SK-N-SH (cell line): ENCODE measurements at regions not wholly inside any gene's neighbourhood (a gene's known extent, or its start where the extent isn't known, plus 50 kb on each side); places are given as distances from the start of the nearest gene placed in this dataset.

Experiments
- CTCF ChIA-PET: fragments of 300-600, 350-600 bp; formaldehyde crosslinking; extraction: SDS; loops from one replicate; lab custom pipeline; 2021; lab: Yijun Ruan, JAX
- POLR2A ChIA-PET: fragments of 350-600 bp; sonication (Branson Sonifier 250); formaldehyde crosslinking; extraction: SDS; loops from one replicate; lab custom pipeline; 2020; ENCODE audit warnings: antibody characterized with exemption, inconsistent platforms; lab: Yijun Ruan, JAX
- DNase-seq: peaks from one replicate; pipeline ENCODE4 v3.0.0; 2012
- H2AFZ ChIP-seq: fragments of 200-600 bp; sonication (generic); 2 replicates; pipeline ENCODE4 v1.8.1; 2016; ENCODE audit warnings: antibody characterized with exemption, mild to moderate bottlenecking, low read depth
- H3F3A ChIP-seq: fragments of 200-600 bp; sonication (generic); replicated peaks from 2 replicates; pipeline ENCODE3; 2016; ENCODE audit warnings: antibody characterized with exemption, mild to moderate bottlenecking; ENCODE audit not compliant: insufficient read depth
- H3K27ac ChIP-seq, 2 experiments: fragments of 200-500 bp in 1 of 2; fragments of 200-600 bp in 1 of 2; sonication (Bioruptor generic) in 1 of 2; sonication (generic), shearing (Covaris generic) in 1 of 2; 2 replicates each; pipeline versions ENCODE4 v1.5.1 to v1.6.1; 2014 to 2016; ENCODE audit warnings: low read depth in 2 of 2, inconsistent platforms in 1 of 2, low read length in 1 of 2, mild to moderate bottlenecking in 1 of 2, mixed read lengths in 1 of 2
- H3K27me3 ChIP-seq: fragments of 200-600 bp; sonication (generic), shearing (Covaris generic); 2 replicates; pipeline ENCODE4 v1.6.1; 2016; ENCODE audit warnings: mixed run types; ENCODE audit not compliant: insufficient read depth
- H3K36me3 ChIP-seq, 2 experiments: fragments of 200-500 bp in 1 of 2; fragments of 200-600 bp in 1 of 2; sonication (Bioruptor generic) in 1 of 2; sonication (generic) in 1 of 2; replicated peaks in 1 of 2; 2 replicates each; pipeline versions ENCODE3 to v1.5.1; 2014 to 2016; ENCODE audit warnings: low read length in 1 of 2, mild to moderate bottlenecking in 1 of 2; ENCODE audit not compliant: insufficient read depth in 2 of 2, control insufficient read depth in 1 of 2
- H3K4me1 ChIP-seq, 2 experiments: fragments of 200-500 bp in 1 of 2; fragments of 200-600 bp in 1 of 2; sonication (Bioruptor generic) in 1 of 2; sonication (generic), shearing (Covaris generic) in 1 of 2; 2 replicates each; pipeline versions ENCODE4 v1.5.1 to v1.6.1; 2014 to 2016; ENCODE audit warnings: low read depth in 1 of 2, low read length in 1 of 2, mixed run types in 1 of 2; ENCODE audit not compliant: insufficient read depth in 2 of 2, control insufficient read depth in 1 of 2
- H3K4me2 ChIP-seq: fragments of 200-600 bp; sonication (generic), shearing (Covaris generic); 2 replicates; pipeline ENCODE4 v1.6.1; 2017; ENCODE audit warnings: mixed run types
- H3K4me3 ChIP-seq, 2 experiments: fragments of 200-500 bp in 1 of 2; fragments of 200-600 bp in 1 of 2; sonication (Bioruptor generic) in 1 of 2; sonication (generic), shearing (Covaris generic) in 1 of 2; 2 replicates each; pipeline versions ENCODE4 v1.5.1 to v1.8.1; 2014 to 2016; ENCODE audit warnings: low read depth in 2 of 2, inconsistent platforms in 1 of 2, low read length in 1 of 2, mild to moderate bottlenecking in 1 of 2, mixed read lengths in 1 of 2, moderate library complexity in 1 of 2
- H3K79me2 ChIP-seq: fragments of 200-600 bp; sonication (generic); 2 replicates; pipeline ENCODE4 v1.8.1; 2017; ENCODE audit warnings: mild to moderate bottlenecking; ENCODE audit not compliant: insufficient read depth
- H3K9ac ChIP-seq: fragments of 200-600 bp; sonication (generic); 2 replicates; pipeline ENCODE4 v1.6.1; 2017; ENCODE audit warnings: mixed run types
- H3K9me2 ChIP-seq: fragments of 200-600 bp; sonication (generic); 2 replicates; pipeline ENCODE4 v1.6.1; 2017; ENCODE audit warnings: mixed run types
- H3K9me3 ChIP-seq: fragments of 200-600 bp; sonication (generic); 2 replicates; pipeline ENCODE4 v1.6.1; 2017; ENCODE audit warnings: mixed run types, mild to moderate bottlenecking, moderate library complexity
- H4K20me1 ChIP-seq: fragments of 200-600 bp; sonication (generic); 2 replicates; pipeline ENCODE4 v1.6.1; 2017; ENCODE audit warnings: mild to moderate bottlenecking, mixed run types; ENCODE audit not compliant: insufficient read depth
- CHD2 ChIP-seq: fragments of 150-350 bp; IDR thresholded peaks from 2 replicates; pipeline ENCODE4 v1.6.1; 2018; ENCODE audit warnings: low read length; ENCODE audit not compliant: partially characterized antibody
- EZH2phosphoT487 ChIP-seq: fragments of 200-600 bp; sonication (generic); IDR thresholded peaks from 2 replicates; pipeline ENCODE4 v1.6.1; 2017; ENCODE audit warnings: low read depth, mixed run types, mild to moderate bottlenecking, antibody characterized with exemption, moderate library complexity, borderline replicate concordance
- IRF3 ChIP-seq: fragments of 150-350 bp; IDR thresholded peaks from 2 replicates; pipeline ENCODE4 v1.6.1; 2016; ENCODE audit warnings: mild to moderate bottlenecking, low read depth, low read length
- JUND ChIP-seq: IDR thresholded peaks from 2 replicates; pipeline ENCODE4 v1.4.0; 2012
- MAX ChIP-seq: IDR thresholded peaks from 2 replicates; pipeline ENCODE4 v1.4.0; 2012; ENCODE audit warnings: low read depth
- MXI1 ChIP-seq: IDR thresholded peaks from 2 replicates; pipeline ENCODE4 v1.6.1; 2012; ENCODE audit warnings: mild to moderate bottlenecking, low read depth, low read length, improper control_type of control experiment
- NFIC ChIP-seq: IDR thresholded peaks from 2 replicates; pipeline ENCODE4 v1.4.0; 2012; ENCODE audit warnings: borderline replicate concordance
- PBX3 ChIP-seq: IDR thresholded peaks from 2 replicates; pipeline ENCODE4; 2012
- POLR2AphosphoS5 ChIP-seq: IDR thresholded peaks from 2 replicates; pipeline ENCODE4 v1.6.1; 2012; ENCODE audit warnings: low read depth, low read length
- RCOR1 ChIP-seq: fragments of 150-350 bp; IDR thresholded peaks from 2 replicates; pipeline ENCODE4 v1.6.1; 2017; ENCODE audit warnings: antibody characterized with exemption, low read length
- REST ChIP-seq: IDR thresholded peaks from 2 replicates; pipeline ENCODE4 v1.6.1; 2012; ENCODE audit warnings: mild to moderate bottlenecking, low read depth, low read length, moderate library complexity
- SMC3 ChIP-seq: IDR thresholded peaks from 2 replicates; pipeline ENCODE4 v1.6.1; 2012; ENCODE audit warnings: low read depth, low read length, improper control_type of control experiment
- TAF1 ChIP-seq: IDR thresholded peaks from 2 replicates; pipeline ENCODE4 v1.6.1; 2012; ENCODE audit warnings: low read depth, mild to moderate bottlenecking, low read length, moderate library complexity, borderline replicate concordance
- TCF12 ChIP-seq: IDR thresholded peaks from 2 replicates; pipeline ENCODE4 v1.4.0; 2012
- TEAD4 ChIP-seq: IDR thresholded peaks from 2 replicates; pipeline ENCODE4 v1.4.0; 2012; ENCODE audit warnings: mild to moderate bottlenecking, borderline replicate concordance; ENCODE audit not compliant: insufficient read depth
- USF1 ChIP-seq: IDR thresholded peaks from 2 replicates; pipeline ENCODE4 v1.4.0; 2012; ENCODE audit warnings: low read depth, borderline replicate concordance
- USF2 ChIP-seq: fragments of 150-350 bp; IDR thresholded peaks from 2 replicates; pipeline ENCODE4 v1.6.1; 2017; ENCODE audit warnings: antibody characterized with exemption, low read length, low read depth, borderline replicate concordance
- WGBS: methylation state at CpG from one replicate; pipeline ENCODE4 v1.1.6; 2017; ENCODE audit warnings: low lambda C conversion rate; 5-methylcytosine and 5-hydroxymethylcytosine counted together

DNA sequence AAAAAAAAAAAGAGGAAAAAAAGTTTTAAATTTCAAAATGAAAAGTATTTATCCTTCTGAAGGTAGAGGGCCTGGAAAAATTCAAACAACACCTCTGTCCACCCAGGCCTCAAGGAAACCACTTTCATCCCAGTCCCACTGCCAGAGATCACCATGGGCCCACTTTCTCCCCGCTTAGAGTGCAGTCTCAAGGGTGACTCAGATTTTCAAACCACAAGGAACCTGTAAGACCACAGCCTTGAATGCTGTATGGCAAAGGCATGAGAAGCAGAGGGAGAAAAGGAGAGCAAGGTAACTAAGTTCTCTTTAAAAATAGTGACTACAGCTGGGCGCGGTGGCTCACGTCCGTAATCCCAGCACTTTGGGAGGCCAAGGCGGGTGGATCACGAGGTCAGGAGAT is 87.9 kb upstream of the PACRGL start:
- no peak overlapping the region for H3K4me3 ChIP-seq
- CTCF ChIA-PET, result interaction anchor here (1.0 kb wide), 1 partner anchor 14 kb away, joined by 3 read pairs; no protein-coding TSS in a partner anchor
- POLR2A ChIA-PET, result no interaction called here
- TF ChIP-seq SMC3 (no peak), RCOR1 (no peak), TAF1 (no peak), POLR2AphosphoS5 (no peak), EZH2phosphoT487 (no peak), MXI1 (no peak), NFIC (no peak), CHD2 (no peak), MAX (no peak), PBX3 (no peak), JUND (no peak)
- peaks cover 43 to 57% of the 10 kb centered on the region in 2 experiments for H3K36me3 ChIP-seq
- H3F3A ChIP-seq, result peaks cover 9% of the 10 kb centered on the region
- WGBS, result 88% methylated on average over 7 of the region's 7 CpGs
- no peak overlapping the region for H3K4me2 ChIP-seq
- no peak overlapping the region for H3K27ac ChIP-seq
- no peaks in the 10 kb centered on the region for H3K9me2 ChIP-seq
- H3K27me3 ChIP-seq, result no peaks in the 10 kb centered on the region
- H3K9me3 ChIP-seq, result no peaks in the 10 kb centered on the region
- no peaks in the 10 kb centered on the region for H3K79me2 ChIP-seq
- no peaks in the 10 kb centered on the region for H4K20me1 ChIP-seq
- no peak for DNase-seq
- no peak overlapping the region for H2AFZ ChIP-seq
- no peak overlapping the region for H3K9ac ChIP-seq
- peaks cover 0 to 8% of the 10 kb centered on the region in 2 experiments; a peak in 2 of 4 replicates for H3K4me1 ChIP-seq

DNA sequence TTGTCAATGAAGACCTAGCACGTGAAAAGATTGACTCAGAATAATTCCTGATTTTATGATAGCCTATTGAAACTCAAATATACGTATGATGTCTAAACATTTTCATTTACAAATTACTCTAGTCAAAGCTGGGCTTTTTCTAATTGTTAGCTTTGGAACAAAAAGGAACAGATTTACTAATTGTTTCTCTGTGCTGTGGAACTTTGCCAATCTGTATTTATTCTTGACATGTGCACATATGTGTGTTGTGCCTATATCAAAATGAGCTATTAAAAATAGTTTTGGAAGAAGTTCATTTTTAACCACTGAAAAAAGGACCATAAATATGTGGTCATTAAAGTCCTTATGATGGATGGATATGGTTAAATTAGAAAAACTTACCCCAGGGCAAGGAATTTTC is 85.4 kb upstream of the PACRGL start:
- Histone ChIP-seq H3K4me1 (peaks cover 4 to 8% of the 10 kb centered on the region in 2 experiments; a peak in 3 of 4 replicates), H3K36me3 (peaks cover 50 to 56% of the 10 kb centered on the region in 2 experiments), H2AFZ (no peak overlapping the region), H3K27ac (no peak overlapping the region; a peak in 1 of 4 replicates), H3K9me3 (no peaks in the 10 kb centered on the region), H3K4me2 (no peak overlapping the region), H3K9ac (no peak overlapping the region), H3K9me2 (no peaks in the 10 kb centered on the region), H4K20me1 (no peaks in the 10 kb centered on the region), H3K4me3 (no peak overlapping the region), H3F3A (peaks cover 5% of the 10 kb centered on the region), H3K27me3 (no peaks in the 10 kb centered on the region), H3K79me2 (no peaks in the 10 kb centered on the region)
- ChIA-PET CTCF (interaction anchor here (0.6 to 1.3 kb wide), 4 partner anchors 9 to 58 kb away, joined by 3 to 4 read pairs (median 4); no protein-coding TSS in a partner anchor), POLR2A (no interaction called here)
- 73% methylated on average over 2 of the region's 2 CpGs for WGBS
- DNase-seq, result no peak
- no peak for TF ChIP-seq MXI1
- no peak for TF ChIP-seq JUND
- TF ChIP-seq TEAD4, result no peak
- TF ChIP-seq SMC3, result no peak
- no peak for TF ChIP-seq USF1
- TF ChIP-seq IRF3, result no peak
- no peak for TF ChIP-seq REST
- no peak for TF ChIP-seq USF2
- TF ChIP-seq CHD2, result no peak
- TF ChIP-seq TCF12, result no peak
